ENCODE measurements at regions not wholly inside any gene's neighbourhood (a gene's known extent, or its start where the extent isn't known, plus 50 kb on each side); places are given as distances from the start of the nearest gene placed in this dataset.

DNA sequence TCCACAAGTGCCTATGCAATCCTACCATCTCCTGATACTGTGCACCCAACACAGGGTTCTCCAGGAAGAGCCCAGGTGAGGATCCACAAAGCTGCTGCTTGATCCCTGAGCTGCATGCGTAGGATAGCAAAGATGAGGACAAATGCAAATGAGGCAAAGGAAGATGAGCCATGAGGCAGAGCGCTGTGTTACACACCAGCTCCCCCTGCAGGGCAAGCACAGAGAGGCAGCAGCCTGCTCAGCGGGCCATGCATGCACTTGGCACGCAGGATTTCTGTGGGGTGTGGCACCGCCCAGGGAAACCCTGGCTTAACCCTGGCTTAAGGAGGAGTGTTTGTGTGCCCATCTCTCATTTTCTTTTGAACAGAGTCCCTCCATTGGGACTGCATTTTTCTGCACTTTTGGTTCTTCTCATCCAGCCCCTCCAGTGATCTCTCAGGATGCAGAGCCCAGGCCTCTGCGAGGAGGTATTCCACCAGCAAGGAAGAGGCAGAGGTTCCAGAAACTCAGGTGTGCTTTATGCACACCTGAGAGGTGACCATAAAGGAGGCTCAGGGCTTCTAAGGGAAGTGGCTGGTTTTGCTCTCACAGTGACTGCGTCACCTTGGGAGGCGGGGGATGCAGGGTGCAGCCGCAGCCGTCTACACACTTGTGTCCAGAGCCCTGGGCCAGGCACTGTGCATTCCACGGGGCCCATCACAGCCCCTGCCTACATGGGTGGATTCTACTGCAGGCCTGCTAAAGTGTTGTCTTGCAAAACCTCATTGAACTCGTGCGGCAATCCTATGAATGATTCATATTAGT is 973.3 kb upstream of the TMEM132C start:
- WGBS: 74% methylated on average over 13 of the region's 13 CpGs
- H3K36me3 ChIP-seq (ENCODE audit: control insufficient read depth in 2 of 2, insufficient read depth in 2 of 2, low read length in 1 of 2): no peaks in the 10 kb centered on the region
- no peaks in the 10 kb centered on the region for H3K4me1 ChIP-seq (ENCODE audit: control insufficient read depth in 2 of 2, insufficient read depth in 2 of 2, low read length in 2 of 2)
- no peak overlapping the region for H3K27ac ChIP-seq (ENCODE audit: low read depth in 1 of 2, low read length in 1 of 2)
- peak in 3 of 9 donors; percentile 4 to 7 (median 4) for DNase-seq (ENCODE audit: low read depth in 6 of 9, low spot score in 9 of 9)
- no peak overlapping the region for H3K4me3 ChIP-seq (ENCODE audit: low read length in 2 of 2)
- no peaks in the 10 kb centered on the region for H3K9me3 ChIP-seq (ENCODE audit: control insufficient read depth in 2 of 2, insufficient read depth in 1 of 2, low read length in 1 of 2)
- H3K27me3 ChIP-seq (ENCODE audit: control insufficient read depth in 2 of 2, insufficient read depth in 1 of 2, low read length in 1 of 2): no peaks in the 10 kb centered on the region

- no peaks in the 10 kb centered on the region for H3K27me3 ChIP-seq (ENCODE audit: control insufficient read depth in 2 of 2, insufficient read depth in 1 of 2, low read length in 1 of 2)
- 90% methylated on average over 6 of the region's 6 CpGs for WGBS
- no peaks in the 10 kb centered on the region for H3K4me1 ChIP-seq (ENCODE audit: control insufficient read depth in 2 of 2, insufficient read depth in 2 of 2, low read length in 2 of 2)
- H3K36me3 ChIP-seq (ENCODE audit: control insufficient read depth in 2 of 2, insufficient read depth in 2 of 2, low read length in 1 of 2): no peaks in the 10 kb centered on the region
- H3K4me3 ChIP-seq (ENCODE audit: low read length in 2 of 2): no peak overlapping the region
- DNase-seq (ENCODE audit: low read depth in 6 of 9, low spot score in 9 of 9): no peak
- no peak overlapping the region for H3K27ac ChIP-seq (ENCODE audit: low read depth in 1 of 2, low read length in 1 of 2)
- H3K9me3 ChIP-seq (ENCODE audit: control insufficient read depth in 2 of 2, insufficient read depth in 1 of 2, low read length in 1 of 2): no peaks in the 10 kb centered on the region
Observed at GRCh38 chr12:127294651-127295210, 972.2 kb upstream of the TMEM132C start.

DNA sequence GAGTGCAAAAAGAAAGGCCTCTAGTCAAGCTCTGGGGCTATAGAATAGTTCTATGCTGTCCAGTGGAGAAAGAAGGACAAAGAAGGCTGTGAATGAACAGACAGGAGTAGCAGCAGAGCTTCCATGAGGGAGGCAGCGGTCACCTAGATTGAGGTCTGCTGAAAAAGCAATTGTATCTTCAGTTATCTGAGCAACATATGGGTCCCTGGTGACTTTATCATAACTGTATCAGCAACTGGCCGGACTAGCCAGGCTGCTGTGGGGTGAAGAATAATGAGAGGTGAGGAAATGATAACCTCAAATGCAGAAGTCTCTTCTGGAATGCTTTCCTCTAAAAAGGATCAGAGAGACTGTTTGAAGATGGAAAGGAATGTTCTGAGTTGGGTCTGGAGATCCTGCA is 971.3 kb upstream of the TMEM132C start:
- H3K36me3 ChIP-seq (ENCODE audit: control insufficient read depth in 2 of 2, insufficient read depth in 2 of 2, low read length in 1 of 2): no peaks in the 10 kb centered on the region
- H3K4me1 ChIP-seq (ENCODE audit: control insufficient read depth in 2 of 2, insufficient read depth in 2 of 2, low read length in 2 of 2): no peaks in the 10 kb centered on the region
- no peak for DNase-seq (ENCODE audit: low read depth in 6 of 9, low spot score in 9 of 9)
- no peak overlapping the region for H3K27ac ChIP-seq (ENCODE audit: low read depth in 1 of 2, low read length in 1 of 2)
- no peak overlapping the region for H3K4me3 ChIP-seq (ENCODE audit: low read length in 2 of 2)
- WGBS: 71% methylated on average over 2 of the region's 2 CpGs
- no peaks in the 10 kb centered on the region for H3K27me3 ChIP-seq (ENCODE audit: control insufficient read depth in 2 of 2, insufficient read depth in 1 of 2, low read length in 1 of 2)
- H3K9me3 ChIP-seq (ENCODE audit: control insufficient read depth in 2 of 2, insufficient read depth in 1 of 2, low read length in 1 of 2): no peaks in the 10 kb centered on the region

GRCh38 chr12:127296591-127296990 is 970.4 kb upstream of the TMEM132C start:
- H3K27me3 ChIP-seq (ENCODE audit: control insufficient read depth in 2 of 2, insufficient read depth in 1 of 2, low read length in 1 of 2): no peaks in the 10 kb centered on the region
- WGBS: 93% methylated on average over 10 of the region's 10 CpGs
- H3K4me3 ChIP-seq (ENCODE audit: low read length in 2 of 2): no peak overlapping the region
- H3K4me1 ChIP-seq (ENCODE audit: control insufficient read depth in 2 of 2, insufficient read depth in 2 of 2, low read length in 2 of 2): no peaks in the 10 kb centered on the region
- DNase-seq (ENCODE audit: low read depth in 6 of 9, low spot score in 9 of 9): no peak
- H3K27ac ChIP-seq (ENCODE audit: low read depth in 1 of 2, low read length in 1 of 2): no peak overlapping the region
- H3K36me3 ChIP-seq (ENCODE audit: control insufficient read depth in 2 of 2, insufficient read depth in 2 of 2, low read length in 1 of 2): no peaks in the 10 kb centered on the region
- H3K9me3 ChIP-seq (ENCODE audit: control insufficient read depth in 2 of 2, insufficient read depth in 1 of 2, low read length in 1 of 2): no peaks in the 10 kb centered on the region

GRCh38 chr12:127297327-127297726 is 969.6 kb upstream of the TMEM132C start:
- DNase-seq (ENCODE audit: low read depth in 6 of 9, low spot score in 9 of 9): no peak

DNA sequence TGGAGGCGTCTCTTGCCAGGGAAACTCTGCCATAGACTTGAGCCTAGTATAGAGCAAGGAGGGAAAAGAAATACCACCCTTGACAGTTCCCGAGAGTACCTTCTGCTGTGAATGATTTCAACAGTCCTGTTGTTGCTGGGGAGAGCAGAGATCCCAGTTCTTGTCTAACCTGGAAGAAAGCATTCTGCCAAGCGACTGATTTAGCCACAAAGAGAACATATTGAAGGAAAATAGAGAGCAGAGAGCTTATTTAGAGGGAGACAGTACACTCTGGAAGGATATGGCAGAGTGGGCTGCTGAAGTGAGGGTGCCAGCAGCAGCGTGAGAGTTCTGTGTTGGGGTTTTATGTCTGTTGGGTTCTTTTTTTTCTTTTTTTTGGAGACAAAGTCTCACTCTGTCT is 966.9 kb upstream of the TMEM132C start:
- H3K4me3 ChIP-seq (ENCODE audit: low read length in 2 of 2): no peak overlapping the region
- DNase-seq (ENCODE audit: low read depth in 6 of 9, low spot score in 9 of 9): no peak
- no peak overlapping the region for H3K27ac ChIP-seq (ENCODE audit: low read depth in 1 of 2, low read length in 1 of 2)
- no peaks in the 10 kb centered on the region for H3K27me3 ChIP-seq (ENCODE audit: control insufficient read depth in 2 of 2, insufficient read depth in 1 of 2, low read length in 1 of 2)
- no peaks in the 10 kb centered on the region for H3K36me3 ChIP-seq (ENCODE audit: control insufficient read depth in 2 of 2, insufficient read depth in 2 of 2, low read length in 1 of 2)
- WGBS: 85% methylated on average over 4 of the region's 4 CpGs
- no peaks in the 10 kb centered on the region for H3K4me1 ChIP-seq (ENCODE audit: control insufficient read depth in 2 of 2, insufficient read depth in 2 of 2, low read length in 2 of 2)
- no peaks in the 10 kb centered on the region for H3K9me3 ChIP-seq (ENCODE audit: control insufficient read depth in 2 of 2, insufficient read depth in 1 of 2, low read length in 1 of 2)

More at GRCh38 chr12:127297327-127297726, 969.6 kb upstream of the TMEM132C start:
- Histone ChIP-seq H3K9me3 (ENCODE audit: control insufficient read depth in 2 of 2, insufficient read depth in 1 of 2, low read length in 1 of 2) (no peaks in the 10 kb centered on the region), H3K4me1 (ENCODE audit: control insufficient read depth in 2 of 2, insufficient read depth in 2 of 2, low read length in 2 of 2) (no peaks in the 10 kb centered on the region), H3K27me3 (ENCODE audit: control insufficient read depth in 2 of 2, insufficient read depth in 1 of 2, low read length in 1 of 2) (no peaks in the 10 kb centered on the region), H3K4me3 (ENCODE audit: low read length in 2 of 2) (no peak overlapping the region), H3K36me3 (ENCODE audit: control insufficient read depth in 2 of 2, insufficient read depth in 2 of 2, low read length in 1 of 2) (no peaks in the 10 kb centered on the region), H3K27ac (ENCODE audit: low read depth in 1 of 2, low read length in 1 of 2) (no peak overlapping the region)
- 83% methylated on average over 3 of the region's 3 CpGs for WGBS

DNA sequence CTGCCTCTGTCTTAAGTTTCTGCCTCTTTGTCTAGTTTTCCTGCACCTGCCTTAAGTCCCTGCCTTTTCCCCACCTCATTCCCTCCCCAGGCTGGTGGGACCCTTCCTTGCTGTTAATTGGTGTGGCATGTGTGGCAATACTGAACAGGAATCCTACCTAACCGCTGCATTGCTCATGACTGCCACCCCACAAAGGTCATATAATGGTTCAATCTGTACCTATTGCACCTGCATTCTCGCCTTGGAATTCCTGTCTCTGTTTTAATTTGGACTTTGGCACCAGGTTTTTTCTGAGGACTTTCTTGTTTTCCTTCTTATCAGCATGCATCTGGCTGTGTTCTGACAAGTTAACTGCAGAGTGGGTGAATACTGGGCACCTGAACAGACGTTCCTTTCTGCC is 966.2 kb upstream of the TMEM132C start:
- Histone ChIP-seq H3K36me3 (ENCODE audit: control insufficient read depth in 2 of 2, insufficient read depth in 2 of 2, low read length in 1 of 2) (no peaks in the 10 kb centered on the region), H3K9me3 (ENCODE audit: control insufficient read depth in 2 of 2, insufficient read depth in 1 of 2, low read length in 1 of 2) (no peaks in the 10 kb centered on the region), H3K27ac (ENCODE audit: low read depth in 1 of 2, low read length in 1 of 2) (no peak overlapping the region), H3K4me3 (ENCODE audit: low read length in 2 of 2) (no peak overlapping the region), H3K27me3 (ENCODE audit: control insufficient read depth in 2 of 2, insufficient read depth in 1 of 2, low read length in 1 of 2) (no peaks in the 10 kb centered on the region), H3K4me1 (ENCODE audit: control insufficient read depth in 2 of 2, insufficient read depth in 2 of 2, low read length in 2 of 2) (no peaks in the 10 kb centered on the region)
- 75% methylated on average over 3 of the region's 3 CpGs for WGBS
- no peak for DNase-seq (ENCODE audit: low read depth in 6 of 9, low spot score in 9 of 9)

DNA sequence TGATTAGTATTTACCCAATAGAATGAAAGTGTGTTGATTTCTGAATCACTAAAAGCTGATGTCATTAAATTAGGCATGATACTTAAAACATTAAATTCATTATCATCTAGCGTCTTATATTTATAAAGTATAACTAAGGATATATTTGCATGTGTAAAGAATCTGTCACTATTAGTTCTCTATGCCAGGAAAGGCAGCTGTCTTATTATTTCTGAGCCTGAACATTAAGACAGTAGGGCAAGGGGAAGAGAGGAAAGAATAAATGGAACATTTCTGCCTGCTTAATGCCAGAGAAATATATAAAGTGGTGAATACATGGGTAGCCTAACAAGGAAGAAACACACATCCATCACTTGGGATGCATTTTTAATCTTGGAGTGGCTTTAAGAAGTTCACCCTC is 965.1 kb upstream of the TMEM132C start:
- WGBS: 92% methylated on average over 1 of the region's 1 CpG
- no peaks in the 10 kb centered on the region for H3K4me1 ChIP-seq (ENCODE audit: control insufficient read depth in 2 of 2, insufficient read depth in 2 of 2, low read length in 2 of 2)
- DNase-seq (ENCODE audit: low read depth in 6 of 9, low spot score in 9 of 9): no peak
- no peak overlapping the region for H3K27ac ChIP-seq (ENCODE audit: low read depth in 1 of 2, low read length in 1 of 2)
- H3K4me3 ChIP-seq (ENCODE audit: low read length in 2 of 2): no peak overlapping the region
- H3K36me3 ChIP-seq (ENCODE audit: control insufficient read depth in 2 of 2, insufficient read depth in 2 of 2, low read length in 1 of 2): no peaks in the 10 kb centered on the region
- no peaks in the 10 kb centered on the region for H3K9me3 ChIP-seq (ENCODE audit: control insufficient read depth in 2 of 2, insufficient read depth in 1 of 2, low read length in 1 of 2)
- H3K27me3 ChIP-seq (ENCODE audit: control insufficient read depth in 2 of 2, insufficient read depth in 1 of 2, low read length in 1 of 2): no peaks in the 10 kb centered on the region

DNA sequence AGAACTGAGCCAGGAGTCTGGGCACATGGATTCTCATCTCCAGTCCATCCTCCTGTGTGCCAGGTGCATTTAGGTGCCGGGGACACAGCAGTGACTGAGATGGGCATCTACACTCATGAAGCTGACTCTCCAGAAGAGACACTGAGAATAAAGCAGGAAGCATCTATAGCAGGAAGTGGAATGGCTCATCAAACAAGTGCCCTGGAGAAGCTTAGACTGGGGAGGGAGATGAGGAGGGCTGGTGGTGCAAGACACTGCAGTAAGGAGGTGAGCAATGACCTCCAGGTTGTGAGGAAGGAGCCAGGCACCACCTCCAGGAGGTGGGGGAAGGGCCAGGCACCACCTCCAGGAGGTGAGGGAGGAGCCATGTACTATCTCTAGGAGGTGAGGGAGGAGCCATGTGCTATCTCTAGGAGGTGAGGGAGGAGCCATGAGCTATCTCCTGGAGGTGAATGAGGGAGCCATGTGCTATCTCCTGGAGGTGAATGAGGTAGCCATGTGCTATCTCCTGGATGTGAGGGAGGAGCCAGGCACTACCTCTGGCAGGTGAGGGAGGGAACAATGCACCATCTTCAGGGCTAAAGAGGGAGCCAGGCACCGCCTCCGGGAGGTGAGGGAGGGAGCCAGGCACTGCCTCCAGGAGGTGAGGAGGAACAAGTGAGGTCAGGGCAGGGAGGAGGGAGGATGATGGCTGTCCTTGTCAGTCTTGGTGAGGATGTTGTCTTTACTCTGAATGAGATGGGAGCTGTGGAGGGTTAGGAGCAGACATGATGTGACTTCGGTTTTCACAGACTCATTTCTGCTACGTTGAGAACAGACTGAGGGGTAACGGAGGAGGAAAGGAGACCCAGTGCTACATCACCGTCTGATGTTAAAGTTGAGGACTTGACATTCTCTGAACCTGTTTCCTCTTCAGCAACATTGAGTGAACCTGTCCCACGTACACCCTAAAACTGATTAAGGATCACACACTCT is 961.9 kb upstream of the TMEM132C start:
- Histone ChIP-seq H3K9me3 (ENCODE audit: control insufficient read depth in 2 of 2, insufficient read depth in 1 of 2, low read length in 1 of 2) (no peaks in the 10 kb centered on the region), H3K36me3 (ENCODE audit: control insufficient read depth in 2 of 2, insufficient read depth in 2 of 2, low read length in 1 of 2) (no peaks in the 10 kb centered on the region), H3K27ac (ENCODE audit: low read depth in 1 of 2, low read length in 1 of 2) (no peak overlapping the region), H3K4me3 (ENCODE audit: low read length in 2 of 2) (no peak overlapping the region), H3K27me3 (ENCODE audit: control insufficient read depth in 2 of 2, insufficient read depth in 1 of 2, low read length in 1 of 2) (no peaks in the 10 kb centered on the region), H3K4me1 (ENCODE audit: control insufficient read depth in 2 of 2, insufficient read depth in 2 of 2, low read length in 2 of 2) (no peaks in the 10 kb centered on the region)
- no peak for DNase-seq (ENCODE audit: low read depth in 6 of 9, low spot score in 9 of 9)
- 93% methylated on average over 8 of the region's 8 CpGs for WGBS
